ENCODE measurements at regions not wholly inside any gene's neighbourhood (a gene's known extent, or its start where the extent isn't known, plus 50 kb on each side); places are given as distances from the start of the nearest gene placed in this dataset.
"Not testable (repeated sequence)": the region's sequence is repeated elsewhere in the genome, so short reads cannot be mapped to it uniquely, and the experiment has no call there.

DNA sequence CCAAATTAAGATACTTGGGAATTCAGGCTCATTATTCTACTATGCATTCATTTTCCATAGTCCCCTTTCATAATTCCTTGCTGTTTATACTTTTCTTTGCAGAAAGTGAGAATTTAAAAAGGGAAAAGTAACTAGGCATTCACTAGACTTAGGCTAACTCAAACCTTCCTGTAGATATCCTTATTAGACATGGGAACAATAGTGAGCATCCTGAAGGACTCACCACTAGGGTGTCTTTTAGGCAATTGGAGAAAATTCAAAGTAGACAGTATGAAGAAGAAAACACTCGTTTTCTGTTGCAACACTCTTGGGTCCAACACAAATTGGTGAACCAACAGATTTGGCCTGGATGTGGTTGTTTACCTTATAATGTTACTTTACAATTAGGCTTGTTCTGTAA, 213.2 kb upstream of the GRIN3A start:
- DNase-seq, result no peak

DNA sequence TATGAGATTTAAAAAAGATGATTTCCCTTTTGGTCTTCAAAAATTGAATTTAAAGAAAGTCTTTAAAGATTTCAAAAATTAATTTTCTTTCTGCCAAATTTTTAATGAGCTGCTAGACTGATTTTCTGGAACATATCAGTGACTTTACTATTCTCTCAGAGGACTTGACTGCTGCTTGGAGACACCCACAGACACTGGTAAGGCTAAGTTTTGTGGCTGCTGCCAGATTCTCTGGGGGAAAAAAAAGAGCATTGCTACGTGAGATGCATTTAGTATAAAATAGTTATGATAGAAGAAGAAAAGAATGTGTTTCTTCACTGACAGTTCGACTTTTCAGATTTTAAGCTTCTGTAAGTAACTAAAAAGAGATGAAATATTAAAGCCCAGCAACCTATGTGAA, 193.3 kb upstream of the GRIN3A start:
- DNase-seq, result no peak

DNA sequence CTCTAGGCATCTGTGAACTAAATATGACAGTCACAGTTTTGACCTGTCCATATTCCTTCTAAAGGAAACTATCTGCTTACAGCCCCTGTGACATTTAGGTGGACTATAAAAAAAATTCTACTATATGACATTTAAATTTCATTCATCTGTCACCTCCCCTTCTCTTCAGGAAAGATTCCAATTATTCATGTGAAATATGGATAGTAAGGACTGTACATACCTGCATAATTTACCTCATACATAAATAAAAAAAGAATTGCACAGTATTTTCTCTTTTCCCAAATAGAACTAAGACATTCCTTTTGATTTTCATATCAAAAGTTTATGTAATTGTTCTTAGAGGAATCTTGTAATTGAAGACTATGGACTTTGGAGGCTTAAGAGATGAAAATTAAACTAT, 192.3 kb upstream of the GRIN3A start:
- DNase-seq, result no peak

DNA sequence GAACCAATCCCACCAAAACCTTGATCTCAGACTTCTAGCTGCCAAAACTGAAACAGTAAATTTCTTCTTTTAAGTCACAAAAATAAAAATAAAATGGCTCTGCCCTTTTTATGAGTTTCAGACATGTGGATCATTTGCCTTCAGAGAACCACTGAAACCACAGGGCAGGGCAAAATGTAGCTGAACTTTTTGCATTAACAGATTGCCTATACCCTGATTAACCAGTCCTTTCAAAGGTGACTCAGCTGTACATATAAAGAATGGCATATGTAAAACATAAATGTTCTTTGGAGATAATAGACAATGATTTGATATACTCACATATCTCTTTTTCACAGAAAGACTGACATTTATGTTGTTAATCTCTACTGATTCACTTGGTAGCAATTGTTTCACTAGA, 187.1 kb upstream of the GRIN3A start:
- no peak for DNase-seq

DNA sequence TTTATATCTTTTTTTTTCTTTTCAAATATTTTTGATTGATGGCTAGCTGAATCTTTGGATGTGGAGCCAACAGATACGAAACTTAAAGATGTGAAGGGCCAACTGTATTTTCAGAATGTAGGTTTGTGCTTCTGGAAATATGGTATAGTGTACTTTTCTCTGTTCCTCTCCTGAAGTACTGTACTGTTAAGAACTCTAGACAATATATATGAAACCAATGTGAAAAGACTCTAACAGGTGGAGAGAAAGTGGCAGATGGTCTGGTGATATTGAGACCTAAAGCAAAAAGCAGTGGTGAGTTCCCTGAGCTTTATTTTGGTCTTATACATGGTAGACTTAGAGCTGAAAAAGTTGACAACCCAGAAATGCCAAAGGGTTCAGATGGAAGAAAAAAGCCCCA, 185.0 kb upstream of the GRIN3A start:
- DNase-seq, result no peak

DNA sequence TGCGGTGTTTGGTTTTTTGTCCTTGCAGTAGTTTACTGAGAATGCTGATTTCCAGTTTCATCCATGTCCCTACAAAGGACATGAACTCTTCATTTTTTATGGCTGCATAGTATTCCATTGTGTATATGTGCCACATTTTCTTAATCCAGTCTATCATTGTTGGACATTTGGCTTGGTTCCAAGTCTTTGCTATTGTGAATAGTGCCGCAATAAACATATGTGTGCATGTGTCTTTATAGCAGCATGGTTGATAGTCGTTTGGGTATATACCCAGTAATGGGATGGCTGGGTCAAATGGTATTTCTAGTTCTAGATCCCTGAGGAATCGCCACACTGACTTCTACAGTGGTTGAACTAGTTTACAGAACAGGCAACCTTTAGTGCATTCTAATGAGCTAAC, 178.5 kb upstream of the GRIN3A start:
- DNase-seq, result not testable (repeated sequence)

DNA sequence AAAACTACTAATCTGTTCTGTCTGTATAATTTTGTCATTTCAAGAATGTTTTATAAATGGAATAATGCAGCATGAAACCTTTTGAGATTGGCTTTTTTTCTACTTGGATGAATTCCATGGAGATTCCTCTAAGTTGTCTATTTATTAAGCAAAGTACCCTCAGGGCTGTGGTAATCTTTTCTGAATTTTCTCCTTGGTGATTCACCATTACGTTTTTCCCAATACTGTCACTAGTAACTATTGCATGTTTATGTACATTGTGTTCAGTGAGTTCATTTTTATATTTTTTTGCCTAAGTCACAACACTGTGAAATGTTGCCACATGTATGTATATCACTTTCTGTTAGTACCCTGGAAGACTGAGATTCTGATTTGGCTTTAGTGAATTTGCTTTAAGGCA, 177.0 kb upstream of the GRIN3A start:
- DNase-seq, result no peak

DNA sequence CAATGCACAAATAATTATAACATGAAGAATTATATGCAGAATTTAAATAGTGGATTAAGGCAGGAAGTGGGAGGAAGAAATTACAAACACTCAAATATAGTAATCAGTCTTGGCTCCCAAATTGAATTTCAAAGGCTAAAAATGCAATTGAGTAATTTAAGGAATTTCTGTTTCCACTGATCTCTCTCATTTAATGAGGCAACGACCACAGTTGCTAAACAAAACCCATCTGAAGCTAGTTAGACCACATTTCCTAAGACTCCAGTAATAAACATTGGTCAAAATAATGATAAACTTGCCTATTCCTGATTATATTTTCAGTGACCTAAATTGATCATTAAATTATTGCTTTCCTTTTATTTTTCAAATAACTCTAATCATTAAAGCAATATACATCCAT, 174.3 kb upstream of the GRIN3A start:
- no peak for DNase-seq

DNA sequence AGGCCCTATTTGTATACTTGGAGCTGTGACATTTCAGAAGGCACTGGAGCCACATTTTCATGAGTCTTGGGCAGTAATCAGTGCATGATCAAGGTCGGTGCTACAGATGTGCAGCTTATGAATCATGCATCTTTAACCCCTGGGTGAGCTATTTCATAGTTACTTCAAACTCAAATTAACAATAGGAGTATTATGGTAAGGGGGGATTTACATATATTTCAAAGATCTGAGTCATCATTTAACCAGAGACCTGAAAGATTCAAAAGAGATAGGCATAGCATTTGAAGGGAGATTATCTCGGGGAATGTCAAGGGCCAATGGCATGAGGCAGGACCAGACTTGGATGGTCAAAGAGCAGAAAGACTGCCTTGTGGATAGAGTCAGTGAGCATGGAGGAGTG, 169.0 kb upstream of the GRIN3A start:
- no peak for DNase-seq

DNA sequence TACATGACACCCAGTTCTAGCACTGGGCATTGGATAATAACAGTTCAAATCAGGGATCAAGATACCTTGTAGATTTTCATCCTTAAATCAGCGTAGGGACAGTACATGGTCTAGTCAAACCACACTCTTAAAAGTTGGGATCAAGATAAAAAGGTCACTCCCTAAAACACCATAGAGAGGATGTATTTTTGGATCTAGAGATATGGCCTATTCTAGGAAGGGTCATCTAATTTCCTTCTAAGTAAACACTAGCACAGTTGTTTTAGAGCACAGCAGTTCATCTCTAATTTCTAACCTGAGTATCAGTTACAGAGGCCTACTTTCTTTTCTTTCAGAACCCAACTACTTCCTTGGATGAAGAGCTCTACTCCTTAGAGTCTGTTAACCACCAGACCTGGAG, 166.4 kb upstream of the GRIN3A start:
- no peak for DNase-seq

DNA sequence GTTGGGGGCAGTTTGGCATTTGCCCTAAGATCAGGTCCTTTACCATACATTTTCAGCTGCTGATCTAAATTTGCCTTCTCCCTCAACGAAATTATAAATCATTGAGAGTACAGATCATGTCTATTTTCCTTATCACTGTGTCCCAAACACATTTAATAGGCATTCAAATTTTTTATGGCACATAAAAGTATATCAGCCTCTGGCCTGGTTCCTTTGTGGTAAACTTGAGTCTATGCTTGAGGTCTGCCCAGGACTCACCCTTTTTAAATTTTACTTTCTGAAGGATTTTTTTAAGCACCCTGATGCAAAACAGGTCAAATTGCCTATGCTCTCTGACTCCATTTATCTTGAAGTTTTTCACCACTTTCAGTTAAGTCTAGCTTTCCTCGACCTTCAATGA, 163.6 kb upstream of the GRIN3A start:
- DNase-seq, result no peak

DNA sequence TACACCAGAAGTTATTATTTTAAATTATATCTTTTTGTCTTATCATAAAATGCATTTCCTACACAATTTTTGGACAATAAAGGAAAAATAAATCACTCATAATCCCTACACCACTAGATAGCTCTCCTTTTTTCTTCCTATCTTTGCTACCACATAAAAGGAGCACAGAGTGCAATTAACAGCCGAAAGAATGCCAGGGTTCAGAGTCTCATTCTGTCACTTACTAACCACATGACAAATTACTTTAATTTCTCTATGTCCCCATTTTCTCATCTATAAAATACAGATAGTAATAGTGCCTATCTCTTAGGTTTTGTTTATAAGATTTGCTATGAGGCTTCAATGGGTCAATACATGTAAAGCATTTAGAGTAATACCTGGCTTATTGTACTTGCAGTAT, 158.7 kb upstream of the GRIN3A start:
- no peak for DNase-seq

DNA sequence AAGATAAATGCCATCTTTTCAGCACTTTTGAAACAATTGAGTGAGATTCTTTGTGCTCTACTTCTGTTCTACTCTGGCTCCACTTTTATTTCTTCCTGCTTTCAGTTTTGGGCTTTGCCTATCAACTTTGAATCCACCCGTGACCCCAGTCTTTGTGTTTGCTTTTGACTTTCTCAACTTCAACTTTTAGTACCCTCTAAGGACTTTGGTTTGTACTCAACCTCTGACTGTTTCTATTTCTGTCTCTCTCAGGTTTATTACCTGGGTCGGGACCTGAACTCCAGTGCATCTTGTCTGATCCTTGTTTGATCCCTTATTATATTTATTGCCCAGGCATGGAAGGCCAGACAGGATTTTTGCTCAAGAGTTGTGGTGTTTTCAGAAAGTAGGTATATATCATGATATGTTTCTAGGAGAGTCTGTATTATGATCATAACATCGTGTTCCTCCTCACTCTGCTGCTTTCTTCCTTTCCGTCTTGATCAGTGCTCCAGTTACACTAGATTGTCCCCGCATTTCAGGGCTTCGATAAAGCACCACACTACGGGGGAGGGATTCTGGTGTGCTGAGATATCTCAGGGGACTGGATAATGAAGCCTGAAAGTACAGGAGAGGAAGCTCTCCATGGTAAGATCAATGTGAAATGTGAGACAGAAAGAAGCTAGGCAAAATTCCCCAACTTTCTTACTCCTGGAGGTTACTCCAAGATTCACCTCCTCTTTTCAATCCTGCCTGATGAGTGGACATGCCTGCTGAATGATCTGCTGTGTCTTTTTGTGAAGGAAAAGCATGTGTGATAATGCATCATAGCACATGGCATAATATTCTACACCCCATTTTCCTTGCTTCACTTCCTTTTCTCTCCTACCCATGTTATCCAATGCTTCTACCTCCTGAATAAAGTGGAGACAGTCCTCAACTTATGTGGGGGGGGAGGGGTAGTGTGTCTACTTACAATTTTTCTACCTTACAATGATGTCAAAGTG, 155.5 kb upstream of the GRIN3A start:
- DNase-seq, result no peak

DNA sequence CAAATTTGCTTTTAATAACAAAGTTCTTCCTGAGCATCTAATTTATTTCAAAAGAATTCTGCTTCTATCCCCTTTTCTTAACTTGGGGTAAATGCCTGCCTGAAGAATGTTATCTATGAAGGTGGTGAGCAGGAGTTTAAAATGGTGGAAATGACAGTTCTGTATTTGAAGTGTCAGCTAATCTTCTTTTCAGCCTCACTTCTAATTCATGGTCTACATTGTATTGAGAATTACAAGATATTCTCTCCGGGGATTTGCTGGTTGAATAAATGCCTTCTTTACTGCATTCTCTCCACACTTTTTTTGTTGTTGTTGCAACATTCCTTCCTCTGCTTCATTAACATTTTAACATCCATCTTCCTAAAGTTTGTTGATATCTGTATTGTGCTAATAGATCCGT, 143.1 kb upstream of the GRIN3A start:
- no peak for DNase-seq

DNA sequence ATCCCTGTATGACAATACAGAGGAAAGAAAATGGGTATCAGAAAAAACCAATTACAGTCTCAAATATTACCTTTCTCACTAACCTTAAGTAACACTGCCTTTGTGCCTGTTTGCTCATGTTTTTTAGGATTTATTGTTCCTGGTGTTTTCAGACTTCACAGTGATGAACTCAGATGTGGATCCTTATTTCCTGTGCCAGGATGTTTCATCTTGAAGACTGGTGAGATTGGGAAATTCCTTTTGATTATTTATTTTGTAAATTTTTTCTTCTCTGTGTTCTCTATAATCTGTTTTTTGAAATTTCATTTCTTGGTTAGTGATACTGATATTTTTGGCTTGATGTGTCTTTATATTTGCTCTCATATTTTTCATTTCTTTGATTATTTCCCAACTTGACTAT, 142.4 kb upstream of the GRIN3A start:
- no peak for DNase-seq

DNA sequence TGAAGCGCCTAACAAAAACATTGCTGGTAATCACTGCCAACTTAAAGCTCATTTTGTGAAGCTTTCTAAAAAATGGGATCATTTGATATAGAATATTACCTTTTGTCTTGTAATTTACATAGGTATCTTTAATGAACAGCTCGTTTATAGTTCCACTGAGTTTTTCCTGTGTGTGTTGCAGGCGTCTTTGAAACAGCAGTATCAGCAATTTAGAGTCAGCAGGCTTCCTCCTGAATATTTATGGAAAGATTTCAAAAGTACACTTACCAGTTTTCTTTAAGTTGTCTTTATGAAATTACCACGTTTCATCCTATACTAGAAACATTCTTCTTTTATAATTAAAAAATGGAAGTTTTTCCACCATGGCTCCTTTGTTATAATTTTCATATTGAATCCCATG, 140.3 kb upstream of the GRIN3A start:
- no peak for DNase-seq

DNA sequence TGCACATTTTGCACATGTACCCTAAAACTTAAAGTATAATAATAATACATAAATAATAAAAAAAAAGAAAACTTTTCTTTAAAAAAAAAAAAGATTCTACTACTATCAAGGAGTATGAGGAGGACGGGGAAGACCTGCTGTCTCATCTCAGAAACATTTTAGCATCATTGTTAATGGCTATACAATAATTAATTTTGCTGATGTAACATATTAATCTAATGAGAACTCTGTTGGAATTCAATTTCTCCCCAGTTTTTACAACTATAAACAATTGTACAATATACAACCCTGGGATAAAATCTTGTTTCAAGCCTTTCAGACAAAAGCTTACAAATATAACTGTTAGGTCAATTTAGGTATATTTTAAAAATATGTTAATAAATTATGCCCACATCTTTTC, 139.0 kb upstream of the GRIN3A start:
- no peak for DNase-seq

DNA sequence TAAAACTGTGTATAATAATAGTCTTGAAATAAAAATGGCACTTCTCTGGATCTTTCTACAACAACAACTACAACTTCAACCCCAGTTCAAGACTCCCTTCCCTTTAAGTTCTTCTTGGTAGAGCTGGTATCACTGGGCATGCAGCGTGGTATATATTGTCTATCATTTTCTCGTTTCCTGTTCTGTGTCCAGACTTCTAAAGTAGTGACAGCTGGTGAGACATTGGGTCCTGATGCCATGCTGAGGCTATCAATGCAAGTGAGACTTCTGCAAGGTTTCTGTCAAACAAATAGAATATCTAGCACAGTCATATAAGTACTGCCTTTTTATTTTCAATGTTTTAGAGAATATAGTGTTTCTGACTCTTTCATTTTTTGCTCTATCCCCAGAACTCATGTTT, 123.0 kb upstream of the GRIN3A start:
- no peak for DNase-seq

DNA sequence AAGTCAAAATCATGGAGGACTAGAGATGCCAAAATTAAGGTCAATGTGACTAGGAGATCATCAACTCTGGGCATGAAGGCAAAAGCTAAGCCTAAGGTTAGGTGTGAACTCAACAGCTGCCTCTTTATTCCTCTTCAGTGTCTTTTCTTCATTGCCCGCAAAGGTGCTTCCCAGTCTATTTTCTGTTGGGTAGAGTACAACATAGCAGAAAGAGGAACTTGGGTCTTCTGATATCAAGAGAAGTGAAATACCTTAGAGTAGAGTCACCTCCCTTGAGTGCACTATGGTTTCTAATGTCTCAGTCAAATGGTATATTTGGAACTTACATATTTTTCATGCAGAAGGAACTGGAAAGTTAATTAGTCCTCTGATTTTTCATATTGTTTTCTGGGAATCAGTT, 122.5 kb upstream of the GRIN3A start:
- DNase-seq, result no peak

DNA sequence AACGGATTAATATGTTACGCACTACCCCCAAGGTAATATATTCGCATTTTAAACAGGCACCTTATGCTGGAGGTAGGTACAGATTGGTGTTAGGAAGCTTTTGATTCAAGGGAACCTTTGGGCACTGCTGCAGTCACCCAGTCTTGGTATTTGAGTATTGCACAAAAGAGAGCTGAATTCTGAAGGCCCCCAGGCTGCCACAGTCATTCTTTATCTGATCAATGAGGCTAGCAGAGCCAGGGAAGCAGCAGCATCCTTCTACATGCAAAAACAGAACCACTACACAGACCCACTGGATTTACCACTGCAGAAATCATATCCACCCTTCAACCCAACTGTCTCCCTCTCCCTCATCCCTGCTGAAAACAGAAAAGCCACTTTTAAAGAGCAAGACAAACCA, 121.2 kb upstream of the GRIN3A start:
- DNase-seq, result no peak

DNA sequence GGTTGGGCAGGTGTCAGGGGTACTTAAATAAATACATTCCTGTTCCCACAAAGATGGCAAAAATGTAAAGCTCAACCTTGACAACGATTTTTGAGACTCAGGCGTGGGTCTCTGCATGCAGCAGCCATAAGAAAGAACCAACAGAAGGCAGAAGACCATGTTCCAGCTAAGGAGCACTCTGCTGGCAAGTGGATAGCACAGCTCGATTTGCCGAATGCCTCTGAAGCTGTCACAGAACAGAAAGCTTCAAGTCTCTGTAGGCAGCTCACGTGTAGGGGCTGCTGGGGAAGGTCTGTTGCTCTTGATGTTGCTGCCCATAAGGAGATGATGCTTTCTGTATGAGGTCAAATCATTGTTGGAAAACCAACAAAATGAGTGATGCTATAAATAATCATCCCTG, 119.6 kb upstream of the GRIN3A start:
- DNase-seq, result no peak

DNA sequence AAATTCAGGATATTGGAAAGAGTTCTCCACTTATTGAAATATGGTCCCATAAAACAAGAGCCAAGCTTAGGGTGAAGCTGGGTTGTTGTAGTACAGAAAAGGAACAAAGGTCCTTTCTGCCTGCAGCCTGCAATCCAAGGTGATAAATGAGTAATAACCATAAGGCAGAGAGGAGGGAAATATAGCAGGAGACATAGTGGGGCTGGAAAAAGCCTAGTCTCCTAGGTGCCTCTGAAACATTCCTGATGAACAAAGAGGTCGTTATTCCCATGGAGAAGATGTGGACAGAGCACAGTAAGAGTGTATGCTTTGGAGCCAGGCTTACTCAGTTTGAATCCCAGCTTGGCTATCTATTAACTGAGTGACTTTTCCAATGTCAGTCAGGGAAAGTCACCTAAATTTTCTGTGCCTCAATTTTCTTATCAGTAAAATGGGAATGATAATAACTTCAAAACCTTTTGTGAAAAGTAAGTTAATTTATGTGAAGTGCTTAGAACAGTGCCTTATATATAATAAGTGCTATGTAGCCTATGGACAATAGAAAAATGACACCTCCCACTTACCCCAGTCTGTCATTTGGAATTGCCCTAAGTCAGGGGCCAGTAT, 110.8 kb upstream of the GRIN3A start:
- DNase-seq, result no peak

DNA sequence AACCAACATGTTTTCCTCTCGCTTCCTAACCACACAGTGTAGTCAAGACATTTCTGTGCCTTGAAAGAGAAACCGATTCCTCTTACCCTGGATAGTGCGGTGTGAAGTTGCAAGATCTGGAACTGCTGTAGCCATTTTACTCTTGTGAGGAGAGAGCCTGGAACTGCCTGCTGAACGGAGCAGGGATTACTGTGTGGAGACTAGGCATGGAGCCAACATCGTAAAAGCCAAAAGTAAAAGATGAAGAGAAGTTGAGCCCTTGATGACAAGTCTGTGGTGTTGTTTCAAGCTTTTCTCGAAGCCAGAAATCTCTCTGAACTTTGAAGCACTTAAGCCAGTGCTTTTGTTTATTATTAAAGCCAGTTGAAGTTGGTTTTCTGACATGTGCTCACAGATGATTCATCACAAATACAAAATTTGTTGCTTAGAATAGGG, 110.1 kb upstream of the GRIN3A start:
- no peak for DNase-seq

DNA sequence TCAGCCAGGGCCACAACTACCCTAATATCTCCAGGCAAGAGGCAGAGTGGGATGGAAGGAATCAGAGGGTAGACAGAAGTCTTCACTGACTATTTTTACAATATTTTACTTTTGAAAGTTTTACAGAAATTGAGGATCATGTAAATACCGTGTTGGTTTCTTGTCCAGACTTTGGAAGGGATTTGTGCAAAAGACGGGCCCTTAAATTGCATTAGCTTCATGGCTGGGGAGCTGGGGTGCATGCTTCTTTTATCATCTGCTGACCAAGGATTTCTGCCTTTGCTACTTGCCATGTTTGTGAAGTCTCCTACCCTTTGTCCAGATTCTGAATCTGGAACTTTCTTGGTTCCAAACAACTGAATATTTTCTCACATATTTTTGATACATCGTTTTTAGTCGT, 107.7 kb upstream of the GRIN3A start:
- no peak for DNase-seq

Data from activated CD4-positive, alpha-beta T cell treated with anti-CD3 and anti-CD28 coated beads, Interleukin-2, Interleukin-6, amounts not matched to agents 100 ng/mL and 50 ng/mL, durations not matched to agents 16 hours and 8 hours (primary cell).